ENCODE measurements at regions not wholly inside any gene's neighbourhood (a gene's known extent, or its start where the extent isn't known, plus 50 kb on each side); places are given as distances from the start of the nearest gene placed in this dataset.

- no peak for TF ChIP-seq EP300 (IDR thresholded peaks at IDR 0.05; ENCODE audit: low read depth)
- TF ChIP-seq POLR2A (IDR thresholded peaks at IDR 0.05) = no peak
- no peak for TF ChIP-seq POLR2AphosphoS5 (IDR thresholded peaks at IDR 0.05)
- TF ChIP-seq, protein P1, sequence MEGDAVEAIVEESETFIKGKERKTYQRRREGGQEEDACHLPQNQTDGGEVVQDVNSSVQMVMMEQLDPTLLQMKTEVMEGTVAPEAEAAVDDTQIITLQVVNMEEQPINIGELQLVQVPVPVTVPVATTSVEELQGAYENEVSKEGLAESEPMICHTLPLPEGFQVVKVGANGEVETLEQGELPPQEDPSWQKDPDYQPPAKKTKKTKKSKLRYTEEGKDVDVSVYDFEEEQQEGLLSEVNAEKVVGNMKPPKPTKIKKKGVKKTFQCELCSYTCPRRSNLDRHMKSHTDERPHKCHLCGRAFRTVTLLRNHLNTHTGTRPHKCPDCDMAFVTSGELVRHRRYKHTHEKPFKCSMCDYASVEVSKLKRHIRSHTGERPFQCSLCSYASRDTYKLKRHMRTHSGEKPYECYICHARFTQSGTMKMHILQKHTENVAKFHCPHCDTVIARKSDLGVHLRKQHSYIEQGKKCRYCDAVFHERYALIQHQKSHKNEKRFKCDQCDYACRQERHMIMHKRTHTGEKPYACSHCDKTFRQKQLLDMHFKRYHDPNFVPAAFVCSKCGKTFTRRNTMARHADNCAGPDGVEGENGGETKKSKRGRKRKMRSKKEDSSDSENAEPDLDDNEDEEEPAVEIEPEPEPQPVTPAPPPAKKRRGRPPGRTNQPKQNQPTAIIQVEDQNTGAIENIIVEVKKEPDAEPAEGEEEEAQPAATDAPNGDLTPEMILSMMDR (IDR thresholded peaks at IDR 0.05) = no peak
- Histone ChIP-seq H3K9me3 (no peaks in the 10 kb centered on the region), H3K27me3 (no peaks in the 10 kb centered on the region), H3K4me3 (no peak overlapping the region), H3K36me3 (no peaks in the 10 kb centered on the region), H3K27ac (no peak overlapping the region), H3K4me1 (no peaks in the 10 kb centered on the region)
- intact Hi-C loops (cut with DNase I; ENCODE audit: low total_unique reads) (no loop called here), in situ Hi-C loops (cut with MboI; ENCODE audit: low pct_ligation_motif_present in 1 of 4, low pct_unique_long_range_greater_than_20kb in 1 of 4, low sequenced_read_pairs in 3 of 4) (no loop called here)
- DNase-seq = no peak
Observed at GRCh38 chr3:118347396-118348168, 687.1 kb downstream of the IGSF11 start.

GRCh38 chr3:118348169-118348557 is 686.5 kb downstream of the IGSF11 start:
- in situ Hi-C loops (cut with MboI; ENCODE audit: low pct_ligation_motif_present in 1 of 4, low pct_unique_long_range_greater_than_20kb in 1 of 4, low sequenced_read_pairs in 3 of 4) = no loop called here
- intact Hi-C loops (cut with DNase I; ENCODE audit: low total_unique reads) = no loop called here

DNA sequence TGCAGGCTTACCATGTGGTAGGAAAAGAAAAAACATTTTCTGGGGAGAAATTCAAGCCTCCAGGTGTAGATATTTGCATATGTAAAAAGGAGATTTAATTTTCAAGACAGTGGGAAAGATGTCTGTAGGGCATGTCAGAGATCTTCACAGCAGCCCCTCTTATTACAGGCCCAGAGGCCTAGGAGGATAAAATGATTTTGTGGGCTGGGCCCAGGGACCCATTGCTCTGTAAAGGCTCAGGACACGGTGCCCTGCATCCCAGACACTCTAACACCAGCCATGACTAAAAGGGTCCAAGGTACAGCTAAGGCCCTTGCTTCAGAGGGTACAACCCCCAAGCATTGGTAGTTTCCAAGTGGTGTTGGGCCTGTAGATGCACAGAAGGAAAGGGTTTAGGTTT is 680.1 kb downstream of the IGSF11 start:
- no peak for TF ChIP-seq POLR2A (IDR thresholded peaks at IDR 0.05)
- TF ChIP-seq POLR2AphosphoS5 (IDR thresholded peaks at IDR 0.05) = no peak
- no peak for TF ChIP-seq EP300 (IDR thresholded peaks at IDR 0.05; ENCODE audit: low read depth)
- TF ChIP-seq, protein P1 (IDR thresholded peaks at IDR 0.05) = no peak
- no peaks in the 10 kb centered on the region for H3K36me3 ChIP-seq
- 53% methylated on average over 1 of the region's 1 CpG; no CpG with 5 or more reads in 1 of the 2 donors for WGBS, 2 donors (ENCODE audit: low coverage in 1 of 2)
- no peak overlapping the region for H3K4me3 ChIP-seq
- peaks cover 8 to 25% of the 10 kb centered on the region in 2 donors for H3K9me3 ChIP-seq
- no peak overlapping the region for H3K27ac ChIP-seq
- intact Hi-C loops (cut with DNase I; ENCODE audit: low total_unique reads) (no loop called here), in situ Hi-C loops (cut with MboI; ENCODE audit: low pct_ligation_motif_present in 1 of 4, low pct_unique_long_range_greater_than_20kb in 1 of 4, low sequenced_read_pairs in 3 of 4) (no loop called here)
- no peak for DNase-seq
- no peaks in the 10 kb centered on the region for H3K27me3 ChIP-seq
- H3K4me1 ChIP-seq = no peaks in the 10 kb centered on the region

More at GRCh38 chr3:118348169-118348557, 686.5 kb downstream of the IGSF11 start:
- DNase-seq = no peak
- Histone ChIP-seq H3K27ac (no peak overlapping the region), H3K36me3 (no peaks in the 10 kb centered on the region), H3K9me3 (no peaks in the 10 kb centered on the region), H3K4me3 (no peak overlapping the region), H3K4me1 (no peaks in the 10 kb centered on the region), H3K27me3 (no peaks in the 10 kb centered on the region)
- TF ChIP-seq EP300 (IDR thresholded peaks at IDR 0.05; ENCODE audit: low read depth) (no peak), POLR2A (IDR thresholded peaks at IDR 0.05) (no peak), POLR2AphosphoS5 (IDR thresholded peaks at IDR 0.05) (no peak)
- TF ChIP-seq, protein P1 (IDR thresholded peaks at IDR 0.05) = no peak
- WGBS, 2 donors (ENCODE audit: low coverage in 1 of 2) = 68 to 73% methylated on average over 1 of the region's 1 CpG

- intact Hi-C loops (cut with DNase I; ENCODE audit: low total_unique reads) = no loop called here
- Histone ChIP-seq H3K27ac (no peak overlapping the region), H3K9me3 (peaks cover 10 to 11% of the 10 kb centered on the region in 2 donors), H3K27me3 (no peaks in the 10 kb centered on the region), H3K4me1 (no peaks in the 10 kb centered on the region), H3K4me3 (no peak overlapping the region), H3K36me3 (no peaks in the 10 kb centered on the region)
- in situ Hi-C loops (cut with MboI; ENCODE audit: low pct_ligation_motif_present in 1 of 4, low pct_unique_long_range_greater_than_20kb in 1 of 4, low sequenced_read_pairs in 3 of 4) = no loop called here
- DNase-seq = no peak
- 83 to 97% methylated on average over 4 of the region's 4 CpGs for WGBS, 2 donors (ENCODE audit: low coverage in 1 of 2)
- TF ChIP-seq EP300 (IDR thresholded peaks at IDR 0.05; ENCODE audit: low read depth) (no peak), POLR2AphosphoS5 (IDR thresholded peaks at IDR 0.05) (no peak), POLR2A (IDR thresholded peaks at IDR 0.05) (no peak)
- TF ChIP-seq, protein P1 (IDR thresholded peaks at IDR 0.05) = no peak
Observed at GRCh38 chr3:118369892-118370491, 664.7 kb downstream of the IGSF11 start.

Measured in transverse colon (tissue), 4 donors.